Occipital lobe (tissue), 2 donors: ENCODE measurements at regions not wholly inside any gene's neighbourhood (a gene's known extent, or its start where the extent isn't known, plus 50 kb on each side); places are given as distances from the start of the nearest gene placed in this dataset. TPM values are rescaled to one million over a fixed set of nuclear protein-coding genes. Genes with fewer than 3 reads are reported as not detected.

Source experiments
- DNase-seq: peaks from one replicate; lab custom pipeline; 2025; lab: John Stamatoyannopoulos, UW
- small RNA-seq: library from RNA; depleted of rRNA; stranded (forward); fragments of <200 nt; gene quantifications from one replicate; pipeline ENCODE3, GENCODE V24; 2014

- DNase-seq, result no peak
Observed at GRCh38 chr10:14396411-14397048, 65.8 kb upstream of the FRMD4A start.

- no peak for DNase-seq
Observed at GRCh38 chr10:14394179-14394578, 63.5 kb upstream of the FRMD4A start.

- no peak for DNase-seq
Observed at GRCh38 chr10:14391342-14391741, 60.6 kb upstream of the FRMD4A start.

GRCh38 chr10:14389981-14390590 is 59.4 kb upstream of the FRMD4A start:
- DNase-seq, result no peak

GRCh38 chr10:14385596-14386593 is 55.2 kb upstream of the FRMD4A start:
- DNase-seq, result no peak

- DNase-seq, result no peak
Observed at GRCh38 chr10:14384915-14385314, 54.2 kb upstream of the FRMD4A start.

GRCh38 chr10:14384116-14384730 is 53.5 kb upstream of the FRMD4A start:
- no peak for DNase-seq

- DNase-seq, result no peak
Observed at GRCh38 chr10:14383266-14383665, 52.5 kb upstream of the FRMD4A start.

- DNase-seq, result no peak
Observed at GRCh38 chr10:14382531-14382930, 51.8 kb upstream of the FRMD4A start.

GRCh38 chr10:14382022-14382421 is 51.3 kb upstream of the FRMD4A start:
- no peak for DNase-seq

- no peak for DNase-seq
Observed at GRCh38 chr10:14381475-14381874, 50.8 kb upstream of the FRMD4A start.

- DNase-seq, result no peak
Observed at GRCh38 chr10:14380746-14381145, 50.0 kb upstream of the FRMD4A start.

Small RNA genes lying in the stretch of these regions (small RNA-seq; reads per million reads assigned to genes)
- gene MIR1265 (not detected), gene MIR4293 (not detected)
